ENCODE measurements at regions not wholly inside any gene's neighbourhood (a gene's known extent, or its start where the extent isn't known, plus 50 kb on each side); places are given as distances from the start of the nearest gene placed in this dataset.

- intact Hi-C loops (cut with micrococcal nuclease): no loop called here
- H3K27ac Mint-ChIP-seq: no peak overlapping the region
- H3K36me3 ChIP-seq (ENCODE audit: control insufficient read depth, insufficient read depth, low read length): no peaks in the 10 kb centered on the region
- H3K36me3 Mint-ChIP-seq: no peaks in the 10 kb centered on the region
- H3K27me3 ChIP-seq (ENCODE audit: control insufficient read depth, insufficient read depth, low read length): no peaks in the 10 kb centered on the region
- no peaks in the 10 kb centered on the region for H3K9me3 ChIP-seq (ENCODE audit: control insufficient read depth, insufficient read depth, low read length)
- ATAC-seq (no peak), DNase-seq (no peak)
- no peak overlapping the region for H3K4me3 ChIP-seq (ENCODE audit: low read length)
- TF ChIP-seq CTCF (IDR thresholded peaks at IDR 0.05): no peak
- H3K4me1 ChIP-seq (ENCODE audit: control insufficient read depth, insufficient read depth, low read length): no peaks in the 10 kb centered on the region
- no peak overlapping the region for H3K27ac ChIP-seq (ENCODE audit: low read length)
- H3K27me3 Mint-ChIP-seq (ENCODE audit: low read depth in 2 of 2): no peaks in the 10 kb centered on the region
- no peaks in the 10 kb centered on the region for H3K4me1 Mint-ChIP-seq
- no peak overlapping the region for H3K4me3 Mint-ChIP-seq
- peaks cover 6 to 8% of the 10 kb centered on the region in 2 donors for H3K9me3 Mint-ChIP-seq
These were observed 296.1 kb downstream of the SOX9 start for GRCh38 chr17:72416905-72417304.

DNA sequence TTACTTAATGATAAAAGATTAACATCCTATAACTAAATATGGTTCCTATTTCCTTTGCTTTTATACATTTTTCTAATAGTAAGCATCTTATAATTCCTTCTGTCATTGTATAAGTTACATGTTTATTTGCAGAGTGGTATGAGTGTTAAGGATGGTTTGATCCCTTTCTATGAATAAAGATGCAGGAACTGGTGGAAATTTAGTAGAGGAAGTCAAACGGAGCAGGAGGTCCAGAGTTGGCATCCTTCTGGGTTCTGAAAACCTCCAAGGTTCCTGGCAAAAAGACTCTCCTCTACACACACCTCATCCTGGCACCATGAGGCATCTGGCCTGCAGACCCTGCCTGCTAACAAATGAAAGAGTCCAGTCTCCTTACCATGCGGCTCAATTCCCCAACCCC lies 296.8 kb downstream of the SOX9 start:
- DNase-seq (no peak), ATAC-seq (no peak)
- Histone ChIP-seq H3K9me3 (ENCODE audit: control insufficient read depth, insufficient read depth, low read length) (no peaks in the 10 kb centered on the region), H3K27me3 (ENCODE audit: control insufficient read depth, insufficient read depth, low read length) (no peaks in the 10 kb centered on the region), H3K4me1 (ENCODE audit: control insufficient read depth, insufficient read depth, low read length) (no peaks in the 10 kb centered on the region), H3K36me3 (ENCODE audit: control insufficient read depth, insufficient read depth, low read length) (no peaks in the 10 kb centered on the region), H3K4me3 (ENCODE audit: low read length) (no peak overlapping the region), H3K27ac (ENCODE audit: low read length) (no peak overlapping the region)
- TF ChIP-seq CTCF (IDR thresholded peaks at IDR 0.05): no peak
- H3K4me1 Mint-ChIP-seq: no peaks in the 10 kb centered on the region
- peaks cover 6 to 8% of the 10 kb centered on the region in 2 donors for H3K9me3 Mint-ChIP-seq
- no peaks in the 10 kb centered on the region for H3K27me3 Mint-ChIP-seq (ENCODE audit: low read depth in 2 of 2)
- H3K27ac Mint-ChIP-seq: no peak overlapping the region
- intact Hi-C loops (cut with micrococcal nuclease): no loop called here
- 71% methylated on average over 1 of the region's 2 CpGs for WGBS (ENCODE audit: insufficient coverage)
- H3K36me3 Mint-ChIP-seq: no peaks in the 10 kb centered on the region
- H3K4me3 Mint-ChIP-seq: no peak overlapping the region

DNA sequence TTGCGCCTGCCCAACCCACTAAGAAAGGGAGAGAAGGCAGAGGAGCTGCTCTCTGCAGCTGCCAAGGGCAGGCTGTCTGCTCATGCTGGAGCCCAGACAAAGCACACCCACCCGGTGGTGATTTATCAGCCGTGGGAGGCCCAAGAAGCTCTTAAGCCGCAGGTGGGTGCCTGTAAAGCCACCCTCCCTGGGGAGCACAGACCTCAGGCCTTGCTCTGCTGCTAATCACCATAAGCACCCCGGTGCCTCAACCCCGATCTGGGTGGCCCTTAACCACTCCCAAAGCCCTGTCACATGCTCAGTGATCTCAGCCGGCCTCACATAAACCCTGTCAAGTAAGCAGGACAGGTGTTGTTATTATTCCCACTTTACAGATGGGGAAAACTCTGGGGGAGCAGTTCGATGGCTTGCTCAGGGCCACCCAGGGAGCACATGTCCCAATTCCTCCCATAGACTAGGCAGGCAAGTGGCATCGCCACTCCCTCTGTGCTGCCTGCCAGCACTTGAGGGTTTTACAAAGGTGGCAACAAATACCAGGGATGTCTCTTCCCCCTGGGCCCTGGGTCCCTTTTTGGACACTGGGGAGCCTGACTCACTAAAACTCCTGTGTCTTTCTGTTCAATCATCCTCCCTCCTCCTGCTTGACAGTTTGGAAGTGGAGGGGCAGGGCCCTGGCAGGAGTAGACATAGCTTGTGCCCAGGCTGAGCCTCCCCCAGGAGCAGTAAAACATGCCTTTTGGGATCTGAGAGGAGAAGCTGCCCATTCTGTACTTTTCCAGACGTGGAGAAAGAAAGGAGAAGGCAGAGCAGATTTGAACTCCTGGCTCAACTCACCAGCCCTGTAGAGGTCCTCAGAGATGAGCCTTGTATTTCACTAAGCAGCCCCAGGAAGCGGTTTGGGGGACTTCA lies 299.3 kb downstream of the SOX9 start:
- no peak for DNase-seq
- H3K4me3 ChIP-seq (ENCODE audit: low read length): no peak overlapping the region
- TF ChIP-seq CTCF (IDR thresholded peaks at IDR 0.05): no peak
- H3K27ac Mint-ChIP-seq: no peak overlapping the region
- H3K36me3 ChIP-seq (ENCODE audit: control insufficient read depth, insufficient read depth, low read length): no peaks in the 10 kb centered on the region
- WGBS (ENCODE audit: insufficient coverage): 87% methylated on average over 11 of the region's 11 CpGs
- no peaks in the 10 kb centered on the region for H3K4me1 Mint-ChIP-seq
- no peaks in the 10 kb centered on the region for H3K27me3 ChIP-seq (ENCODE audit: control insufficient read depth, insufficient read depth, low read length)
- no peaks in the 10 kb centered on the region for H3K9me3 ChIP-seq (ENCODE audit: control insufficient read depth, insufficient read depth, low read length)
- peaks cover 6 to 8% of the 10 kb centered on the region in 2 donors for H3K9me3 Mint-ChIP-seq
- no peaks in the 10 kb centered on the region for H3K36me3 Mint-ChIP-seq
- H3K4me3 Mint-ChIP-seq: no peak overlapping the region
- no peak for ATAC-seq
- no peaks in the 10 kb centered on the region for H3K27me3 Mint-ChIP-seq (ENCODE audit: low read depth in 2 of 2)
- H3K27ac ChIP-seq (ENCODE audit: low read length): no peak overlapping the region
- H3K4me1 ChIP-seq (ENCODE audit: control insufficient read depth, insufficient read depth, low read length): no peaks in the 10 kb centered on the region
- intact Hi-C loops (cut with micrococcal nuclease): no loop called here

- TF ChIP-seq CTCF (IDR thresholded peaks at IDR 0.05): no peak
- no peaks in the 10 kb centered on the region for H3K9me3 ChIP-seq (ENCODE audit: control insufficient read depth, insufficient read depth, low read length)
- H3K27me3 ChIP-seq (ENCODE audit: control insufficient read depth, insufficient read depth, low read length): no peaks in the 10 kb centered on the region
- ATAC-seq: no peak
- Mint-ChIP-seq H3K27ac (no peak overlapping the region), H3K4me3 (no peak overlapping the region), H3K9me3 (peaks cover 6 to 8% of the 10 kb centered on the region in 2 donors), H3K36me3 (no peaks in the 10 kb centered on the region), H3K4me1 (no peaks in the 10 kb centered on the region), H3K27me3 (ENCODE audit: low read depth in 2 of 2) (no peaks in the 10 kb centered on the region)
- H3K4me1 ChIP-seq (ENCODE audit: control insufficient read depth, insufficient read depth, low read length): no peaks in the 10 kb centered on the region
- DNase-seq: no peak
- H3K27ac ChIP-seq (ENCODE audit: low read length): no peak overlapping the region
- 84% methylated on average over 8 of the region's 8 CpGs for WGBS (ENCODE audit: insufficient coverage)
- H3K4me3 ChIP-seq (ENCODE audit: low read length): no peak overlapping the region
- no peaks in the 10 kb centered on the region for H3K36me3 ChIP-seq (ENCODE audit: control insufficient read depth, insufficient read depth, low read length)
- intact Hi-C loops (cut with micrococcal nuclease): no loop called here
These were observed 299.9 kb downstream of the SOX9 start for GRCh38 chr17:72420775-72421127.

All from natural killer cell (primary cell).